Prostate gland (tissue), 2 donors: ENCODE measurements at regions not wholly inside any gene's neighbourhood (a gene's known extent, or its start where the extent isn't known, plus 50 kb on each side); places are given as distances from the start of the nearest gene placed in this dataset.

Experiments
- POLR2A ChIP-seq: fragments of 450-650 bp; IDR thresholded peaks from one replicate; pipeline ENCODE4 v1.6.1; 2016; ENCODE audit warnings: antibody characterized with exemption, mild to moderate bottlenecking
- POLR2AphosphoS5 ChIP-seq: sonication (generic); formaldehyde crosslinking; IDR thresholded peaks from one replicate; pipeline ENCODE4 v1.6.1; 2017; ENCODE audit warnings: antibody characterized with exemption
- TF ChIP-seq, protein P1 (sequence below), 4 experiments: fragments of 200-600 bp in 2 of 4; fragments of 450-650 bp in 2 of 4; sonication (generic) in 2 of 4; IDR thresholded peaks; 1 replicate in 3 of 4; 2 replicates in 1 of 4; pipeline ENCODE4 v1.5.1; 2016 to 2019; ENCODE audit warnings: antibody characterized with exemption in 4 of 4, mild to moderate bottlenecking in 2 of 4, moderate library complexity in 2 of 4

DNA sequence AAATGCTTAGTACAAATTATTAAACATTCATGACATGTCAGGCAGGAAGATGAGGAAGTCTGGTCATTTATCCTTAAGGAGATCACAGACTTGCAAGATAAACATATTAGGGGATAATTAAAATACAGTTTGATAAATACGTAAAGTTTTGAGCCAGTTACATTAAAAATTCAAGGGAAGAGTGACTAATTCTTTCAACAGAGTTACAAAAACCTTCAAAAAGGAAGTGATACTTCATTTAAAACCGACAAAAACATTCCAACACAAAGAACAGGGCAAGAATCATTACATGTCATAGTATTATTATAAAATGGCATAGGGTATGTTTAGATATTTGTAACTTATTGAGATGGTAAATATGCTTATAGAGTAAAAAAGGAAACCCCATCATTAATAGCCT lies 636.0 kb downstream of the NR4A2 start:
- TF ChIP-seq POLR2A (no peak), POLR2AphosphoS5 (no peak)
- TF ChIP-seq, protein P1, sequence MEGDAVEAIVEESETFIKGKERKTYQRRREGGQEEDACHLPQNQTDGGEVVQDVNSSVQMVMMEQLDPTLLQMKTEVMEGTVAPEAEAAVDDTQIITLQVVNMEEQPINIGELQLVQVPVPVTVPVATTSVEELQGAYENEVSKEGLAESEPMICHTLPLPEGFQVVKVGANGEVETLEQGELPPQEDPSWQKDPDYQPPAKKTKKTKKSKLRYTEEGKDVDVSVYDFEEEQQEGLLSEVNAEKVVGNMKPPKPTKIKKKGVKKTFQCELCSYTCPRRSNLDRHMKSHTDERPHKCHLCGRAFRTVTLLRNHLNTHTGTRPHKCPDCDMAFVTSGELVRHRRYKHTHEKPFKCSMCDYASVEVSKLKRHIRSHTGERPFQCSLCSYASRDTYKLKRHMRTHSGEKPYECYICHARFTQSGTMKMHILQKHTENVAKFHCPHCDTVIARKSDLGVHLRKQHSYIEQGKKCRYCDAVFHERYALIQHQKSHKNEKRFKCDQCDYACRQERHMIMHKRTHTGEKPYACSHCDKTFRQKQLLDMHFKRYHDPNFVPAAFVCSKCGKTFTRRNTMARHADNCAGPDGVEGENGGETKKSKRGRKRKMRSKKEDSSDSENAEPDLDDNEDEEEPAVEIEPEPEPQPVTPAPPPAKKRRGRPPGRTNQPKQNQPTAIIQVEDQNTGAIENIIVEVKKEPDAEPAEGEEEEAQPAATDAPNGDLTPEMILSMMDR (IDR thresholded peaks at IDR 0.05): no peak
